ENCODE measurements at regions not wholly inside any gene's neighbourhood (a gene's known extent, or its start where the extent isn't known, plus 50 kb on each side); places are given as distances from the start of the nearest gene placed in this dataset.

DNA sequence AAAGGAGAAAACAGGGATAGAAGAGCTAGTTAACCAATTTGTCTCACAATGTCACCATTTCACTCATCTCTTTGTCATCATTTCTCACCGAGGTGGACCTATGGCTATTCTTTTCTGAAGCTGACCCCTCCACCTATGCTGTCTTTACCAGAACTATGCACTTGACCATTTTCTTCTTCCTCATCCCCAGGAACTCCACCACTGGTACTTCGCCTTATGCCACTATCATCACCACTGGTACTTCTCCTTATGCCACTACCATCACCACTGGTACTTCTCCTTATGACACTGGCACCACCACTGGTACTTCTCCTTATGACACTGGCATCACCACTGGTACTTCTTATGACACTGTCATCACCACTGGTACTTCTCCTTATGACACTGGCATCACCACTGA, 745.8 kb upstream of the CHAC2 start:
- no peaks in the 10 kb centered on the region for H3K9me2 ChIP-seq (replicated peaks; ENCODE audit: insufficient read depth, low read length)
- no peak for TF ChIP-seq EZH2 (optimal IDR thresholded peaks at IDR 0.05; ENCODE audit: low read depth, low read length)
- TF ChIP-seq, protein P1, sequence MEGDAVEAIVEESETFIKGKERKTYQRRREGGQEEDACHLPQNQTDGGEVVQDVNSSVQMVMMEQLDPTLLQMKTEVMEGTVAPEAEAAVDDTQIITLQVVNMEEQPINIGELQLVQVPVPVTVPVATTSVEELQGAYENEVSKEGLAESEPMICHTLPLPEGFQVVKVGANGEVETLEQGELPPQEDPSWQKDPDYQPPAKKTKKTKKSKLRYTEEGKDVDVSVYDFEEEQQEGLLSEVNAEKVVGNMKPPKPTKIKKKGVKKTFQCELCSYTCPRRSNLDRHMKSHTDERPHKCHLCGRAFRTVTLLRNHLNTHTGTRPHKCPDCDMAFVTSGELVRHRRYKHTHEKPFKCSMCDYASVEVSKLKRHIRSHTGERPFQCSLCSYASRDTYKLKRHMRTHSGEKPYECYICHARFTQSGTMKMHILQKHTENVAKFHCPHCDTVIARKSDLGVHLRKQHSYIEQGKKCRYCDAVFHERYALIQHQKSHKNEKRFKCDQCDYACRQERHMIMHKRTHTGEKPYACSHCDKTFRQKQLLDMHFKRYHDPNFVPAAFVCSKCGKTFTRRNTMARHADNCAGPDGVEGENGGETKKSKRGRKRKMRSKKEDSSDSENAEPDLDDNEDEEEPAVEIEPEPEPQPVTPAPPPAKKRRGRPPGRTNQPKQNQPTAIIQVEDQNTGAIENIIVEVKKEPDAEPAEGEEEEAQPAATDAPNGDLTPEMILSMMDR (IDR thresholded peaks at IDR 0.05; ENCODE audit: low read length), result no peak
- no peak for TF ChIP-seq EZH2phosphoT487 (IDR thresholded peaks at IDR 0.05; ENCODE audit: low read length)

GRCh38 chr2:53021292-53021691, 746.3 kb upstream of the CHAC2 start:
- Histone ChIP-seq H3K4me2 (ENCODE audit: low read depth, low read length) (no peak overlapping the region), H3K4me1 (ENCODE audit: low read length) (no peaks in the 10 kb centered on the region), H3K9ac (ENCODE audit: low read length) (no peak overlapping the region), H3K36me3 (replicated peaks; ENCODE audit: insufficient read depth, low read length) (no peaks in the 10 kb centered on the region), H3K79me2 (ENCODE audit: low read length) (no peaks in the 10 kb centered on the region), H3K27ac (ENCODE audit: low read length) (no peak overlapping the region), H3K27me3 (replicated peaks; ENCODE audit: insufficient read depth, low read length) (no peaks in the 10 kb centered on the region), H4K20me1 (ENCODE audit: insufficient read depth, low read length) (no peaks in the 10 kb centered on the region), H3K4me3 (ENCODE audit: low read length) (no peak overlapping the region), H3F3A (ENCODE audit: insufficient read depth, low read length) (no peaks in the 10 kb centered on the region), H3K9me3 (replicated peaks; ENCODE audit: insufficient read depth, low read length) (no peaks in the 10 kb centered on the region), H3K9me2 (replicated peaks; ENCODE audit: insufficient read depth, low read length) (no peaks in the 10 kb centered on the region), H2AFZ (ENCODE audit: low read length) (no peak overlapping the region)
- no peak for TF ChIP-seq EZH2 (optimal IDR thresholded peaks at IDR 0.05; ENCODE audit: low read depth, low read length)
- TF ChIP-seq EZH2phosphoT487 (IDR thresholded peaks at IDR 0.05; ENCODE audit: low read length), result no peak
- TF ChIP-seq, protein P1 (IDR thresholded peaks at IDR 0.05; ENCODE audit: low read length), result no peak
- DNase-seq, result no peak

More for the DNA sequence above, 745.8 kb upstream of the CHAC2 start:
- Histone ChIP-seq H3K27me3 (replicated peaks; ENCODE audit: insufficient read depth, low read length) (no peaks in the 10 kb centered on the region), H4K20me1 (ENCODE audit: insufficient read depth, low read length) (no peaks in the 10 kb centered on the region), H3F3A (ENCODE audit: insufficient read depth, low read length) (no peaks in the 10 kb centered on the region), H3K4me3 (ENCODE audit: low read length) (no peak overlapping the region), H3K9me3 (replicated peaks; ENCODE audit: insufficient read depth, low read length) (no peaks in the 10 kb centered on the region), H3K36me3 (replicated peaks; ENCODE audit: insufficient read depth, low read length) (no peaks in the 10 kb centered on the region), H3K4me1 (ENCODE audit: low read length) (no peaks in the 10 kb centered on the region), H3K9ac (ENCODE audit: low read length) (no peak overlapping the region), H3K79me2 (ENCODE audit: low read length) (no peaks in the 10 kb centered on the region), H2AFZ (ENCODE audit: low read length) (no peak overlapping the region), H3K4me2 (ENCODE audit: low read depth, low read length) (no peak overlapping the region), H3K27ac (ENCODE audit: low read length) (no peak overlapping the region)
- DNase-seq, result no peak

DNA sequence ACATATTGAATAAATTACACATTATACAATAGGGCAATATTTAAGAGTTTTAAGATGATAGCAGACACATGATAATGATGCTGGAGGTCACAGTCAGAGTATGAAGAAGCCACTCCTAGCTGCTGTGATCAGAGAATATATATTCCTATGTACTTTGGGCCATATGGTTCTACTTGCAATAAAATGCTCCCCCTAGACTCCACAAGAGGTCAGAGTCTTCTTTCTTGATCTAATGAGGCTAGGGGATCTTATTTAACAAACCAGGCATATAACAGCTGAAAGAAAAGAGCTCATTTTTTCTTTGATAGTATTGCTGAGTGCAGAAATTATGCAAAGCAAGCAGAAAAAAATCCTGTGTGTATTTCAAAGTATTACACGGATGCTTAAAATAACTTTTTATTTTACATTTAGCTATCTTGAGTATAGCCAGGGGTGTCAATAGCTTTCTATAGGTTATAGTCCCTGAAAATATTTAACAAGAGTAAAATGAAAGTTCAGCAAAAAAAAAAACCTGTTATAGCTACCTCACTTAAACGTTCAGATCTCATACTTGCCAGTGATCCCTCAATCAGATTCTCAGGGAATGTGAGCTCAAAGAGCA, 748.7 kb upstream of the CHAC2 start:
- TF ChIP-seq EZH2phosphoT487 (IDR thresholded peaks at IDR 0.05; ENCODE audit: low read length) (no peak), EZH2 (optimal IDR thresholded peaks at IDR 0.05; ENCODE audit: low read depth, low read length) (no peak)
- TF ChIP-seq, protein P1 (IDR thresholded peaks at IDR 0.05; ENCODE audit: low read length), result no peak
- no peak for DNase-seq

More for the DNA sequence above, 748.7 kb upstream of the CHAC2 start:
- Histone ChIP-seq H3K4me3 (ENCODE audit: low read length) (no peak overlapping the region), H3K79me2 (ENCODE audit: low read length) (no peaks in the 10 kb centered on the region), H3K27me3 (replicated peaks; ENCODE audit: insufficient read depth, low read length) (no peaks in the 10 kb centered on the region), H4K20me1 (ENCODE audit: insufficient read depth, low read length) (no peaks in the 10 kb centered on the region), H3K27ac (ENCODE audit: low read length) (no peak overlapping the region), H3K9me2 (replicated peaks; ENCODE audit: insufficient read depth, low read length) (no peaks in the 10 kb centered on the region), H3K9me3 (replicated peaks; ENCODE audit: insufficient read depth, low read length) (no peaks in the 10 kb centered on the region), H3K4me1 (ENCODE audit: low read length) (no peaks in the 10 kb centered on the region), H3K9ac (ENCODE audit: low read length) (no peak overlapping the region), H3K4me2 (ENCODE audit: low read depth, low read length) (no peak overlapping the region), H3F3A (ENCODE audit: insufficient read depth, low read length) (no peaks in the 10 kb centered on the region), H3K36me3 (replicated peaks; ENCODE audit: insufficient read depth, low read length) (no peaks in the 10 kb centered on the region), H2AFZ (ENCODE audit: low read length) (no peak overlapping the region)
